SK-N-SH treated with all-trans-retinoic acid at 6 μM for 48 hours (cell line): ENCODE measurements at regions not wholly inside any gene's neighbourhood (a gene's known extent, or its start where the extent isn't known, plus 50 kb on each side); places are given as distances from the start of the nearest gene placed in this dataset.

Experiments
- ARNTL ChIP-seq: fragments of 450-650 bp; formaldehyde crosslinking; IDR thresholded peaks from 2 replicates; pipeline ENCODE4 v1.5.0; 2020; ENCODE audit warnings: low read depth, mild to moderate bottlenecking, moderate library complexity, borderline replicate concordance
- CREB5 ChIP-seq: fragments of 250-450 bp; sonication (Bioruptor Pico); IDR thresholded peaks from 2 replicates; pipeline ENCODE4 v1.5.1; 2020; ENCODE audit warnings: low read depth, mild to moderate bottlenecking, moderate library complexity
- CSRNP3 ChIP-seq: fragments of 250-450 bp; sonication (Bioruptor Pico); IDR thresholded peaks from 2 replicates; pipeline ENCODE4 v1.5.1; 2021; ENCODE audit warnings: mild to moderate bottlenecking, moderate library complexity
- GLIS3 ChIP-seq: fragments of 250-450 bp; sonication (Bioruptor Pico); IDR thresholded peaks from 2 replicates; pipeline ENCODE4 v1.5.0; 2020; ENCODE audit warnings: mild to moderate bottlenecking, moderate library complexity
- ISL1 ChIP-seq: fragments of 250-450 bp; sonication (Bioruptor Pico); IDR thresholded peaks from 2 replicates; pipeline ENCODE4 v2.1.2; 2022; ENCODE audit warnings: mild to moderate bottlenecking, moderate library complexity
- PATZ1 ChIP-seq: fragments of 250-450 bp; sonication (Bioruptor Pico); IDR thresholded peaks from 2 replicates; pipeline ENCODE4 v1.8.0; 2020; ENCODE audit warnings: mild to moderate bottlenecking, moderate library complexity, borderline replicate concordance
- SNAI2 ChIP-seq: fragments of 250-450 bp; sonication (Bioruptor Pico); IDR thresholded peaks from 2 replicates; pipeline ENCODE4 v1.5.0; 2020; ENCODE audit warnings: mild to moderate bottlenecking, moderate library complexity
- ZFP3 ChIP-seq: fragments of 250-450 bp; sonication (Bioruptor Pico); IDR thresholded peaks from 2 replicates; pipeline ENCODE4 v1.5.0; 2020; ENCODE audit warnings: mild to moderate bottlenecking, moderate library complexity
- ZFP30 ChIP-seq: fragments of 450-650 bp; formaldehyde crosslinking; IDR thresholded peaks from 2 replicates; pipeline ENCODE4 v1.5.0; 2022; ENCODE audit warnings: mild to moderate bottlenecking, moderate library complexity
- ZNF70 ChIP-seq: fragments of 450-650 bp; formaldehyde crosslinking; IDR thresholded peaks from 2 replicates; pipeline ENCODE4 v1.5.0; 2020; ENCODE audit warnings: mild to moderate bottlenecking, moderate library complexity

GRCh38 chr4:179823342-179823741, 2381.1 kb upstream of the AGA start:
- no peak for TF ChIP-seq ZNF70 (CRISPR knock-in tag)
- TF ChIP-seq CSRNP3, result no peak
- TF ChIP-seq ISL1 (CRISPR knock-in tag), result no peak
- no peak for TF ChIP-seq CREB5 (CRISPR knock-in tag)
- no peak for TF ChIP-seq PATZ1
- TF ChIP-seq ARNTL, result no peak
- no peak for TF ChIP-seq ZFP30
- no peak for TF ChIP-seq GLIS3 (CRISPR knock-in tag)
- no peak for TF ChIP-seq SNAI2
- TF ChIP-seq ZFP3 (CRISPR knock-in tag), result no peak
